H9 (cell line): ENCODE measurements at regions not wholly inside any gene's neighbourhood (a gene's known extent, or its start where the extent isn't known, plus 50 kb on each side); places are given as distances from the start of the nearest gene placed in this dataset.

Experiments
- DNase-seq: peaks from one replicate; pipeline ENCODE4 v3.0.0-alpha.2; 2017
- H2AFZ ChIP-seq: one replicate; pipeline ENCODE4 v1.6.1; 2013; ENCODE audit warnings: mild to moderate bottlenecking, low read length, control low read depth, moderate library complexity
- H2AK5ac ChIP-seq: 2 replicates; pipeline ENCODE4 v1.6.1; 2013; ENCODE audit warnings: low read length, control low read depth, mixed read lengths; ENCODE audit not compliant: insufficient read length
- H2BK120ac ChIP-seq: one replicate; pipeline ENCODE4 v1.6.1; 2013; ENCODE audit warnings: low read depth, mild to moderate bottlenecking, low read length, control low read depth, inconsistent platforms; ENCODE audit not compliant: poor library complexity, severe bottlenecking
- H2BK12ac ChIP-seq: 2 replicates; pipeline ENCODE4 v1.6.1; 2013; ENCODE audit warnings: low read length, control low read depth, mixed read lengths, low read depth; ENCODE audit not compliant: insufficient read length
- H2BK15ac ChIP-seq: 2 replicates; pipeline ENCODE4 v1.6.1; 2013; ENCODE audit warnings: low read depth, low read length, control low read depth
- H2BK20ac ChIP-seq: one replicate; pipeline ENCODE4 v1.6.1; 2013; ENCODE audit warnings: low read depth, mild to moderate bottlenecking, low read length, control low read depth, inconsistent platforms; ENCODE audit not compliant: poor library complexity, severe bottlenecking
- H2BK5ac ChIP-seq: 2 replicates; pipeline ENCODE4 v1.6.1; 2013; ENCODE audit warnings: low read length, control low read depth, mixed read lengths; ENCODE audit not compliant: insufficient read length
- H3K14ac ChIP-seq: 2 replicates; pipeline ENCODE4 v1.6.1; 2013; ENCODE audit warnings: low read length, control low read depth; ENCODE audit not compliant: insufficient read depth
- H3K18ac ChIP-seq: 2 replicates; pipeline ENCODE4 v1.6.1; 2013; ENCODE audit warnings: low read depth, mild to moderate bottlenecking, mixed read lengths, low read length, control low read depth; ENCODE audit not compliant: insufficient read length
- H3K23ac ChIP-seq: 2 replicates; pipeline ENCODE4 v1.6.1; 2013; ENCODE audit warnings: low read length, control low read depth, mixed read lengths, low read depth; ENCODE audit not compliant: insufficient read length
- H3K23me2 ChIP-seq: 2 replicates; pipeline ENCODE4 v1.6.1; 2013; ENCODE audit warnings: low read depth, mild to moderate bottlenecking, mixed read lengths, low read length, control low read depth; ENCODE audit not compliant: insufficient read length, poor library complexity, severe bottlenecking
- H3K27ac ChIP-seq: 2 replicates; pipeline ENCODE4 v1.5.1; 2013; ENCODE audit warnings: low read length, control low read depth, mixed read lengths, low read depth; ENCODE audit not compliant: insufficient read length
- H3K27me3 ChIP-seq: 2 replicates; pipeline ENCODE4 v1.6.1; 2013; ENCODE audit warnings: low read length, control low read depth, inconsistent platforms; ENCODE audit not compliant: insufficient read depth
- H3K4ac ChIP-seq: 2 replicates; pipeline ENCODE4 v1.6.1; 2013; ENCODE audit warnings: low read depth, mild to moderate bottlenecking, control low read depth, inconsistent platforms, low read length, moderate library complexity
- H3K4me1 ChIP-seq: 2 replicates; pipeline ENCODE4 v1.6.1; 2013; ENCODE audit warnings: low read length, control low read depth, inconsistent platforms; ENCODE audit not compliant: insufficient read depth
- H3K4me2 ChIP-seq: 2 replicates; pipeline ENCODE4 v1.6.1; 2013; ENCODE audit warnings: low read length, control low read depth, mixed read lengths; ENCODE audit not compliant: insufficient read length, insufficient read depth
- H3K56ac ChIP-seq: 2 replicates; pipeline ENCODE4 v1.6.1; 2013; ENCODE audit warnings: low read depth, mild to moderate bottlenecking, mixed read lengths, low read length, control low read depth; ENCODE audit not compliant: insufficient read length
- H3K79me1 ChIP-seq: 2 replicates; pipeline ENCODE4 v1.6.1; 2013; ENCODE audit warnings: low read depth, mild to moderate bottlenecking, moderate library complexity, low read length, control low read depth, inconsistent platforms; ENCODE audit not compliant: insufficient read depth, poor library complexity, severe bottlenecking
- H3K79me2 ChIP-seq: 2 replicates; pipeline ENCODE4 v1.6.1; 2013; ENCODE audit warnings: low read length, control low read depth, inconsistent platforms; ENCODE audit not compliant: insufficient read depth
- H3K9ac ChIP-seq: 2 replicates; pipeline ENCODE4 v1.6.1; 2013; ENCODE audit warnings: low read length, control low read depth, mixed read lengths; ENCODE audit not compliant: insufficient read length; ENCODE audit errors: extremely low read depth
- H3K9me3 ChIP-seq: one replicate; pipeline ENCODE4 v1.6.1; 2013; ENCODE audit warnings: low read depth, low read length, inconsistent platforms; ENCODE audit not compliant: control insufficient read depth
- H3T11ph ChIP-seq: one replicate; pipeline ENCODE4 v1.6.1; 2013; ENCODE audit warnings: mild to moderate bottlenecking, low read length, control low read depth, inconsistent platforms
- H4K20me1 ChIP-seq: one replicate; pipeline ENCODE4 v1.6.1; 2013; ENCODE audit not compliant: control insufficient read depth, insufficient read length, insufficient read depth
- H4K5ac ChIP-seq: 2 replicates; pipeline ENCODE4 v1.6.1; 2013; ENCODE audit warnings: low read depth, mild to moderate bottlenecking, mixed read lengths, low read length, control low read depth; ENCODE audit not compliant: insufficient read length
- H4K8ac ChIP-seq: replicated peaks from 2 replicates; pipeline ENCODE4 v1.6.1; 2013; ENCODE audit warnings: low read length, control low read depth, mixed read lengths, low read depth; ENCODE audit not compliant: insufficient read length
- H4K91ac ChIP-seq: 2 replicates; pipeline ENCODE4 v1.6.1; 2013; ENCODE audit warnings: low read depth, mild to moderate bottlenecking, moderate library complexity, mixed read lengths, low read length, control low read depth; ENCODE audit not compliant: insufficient read length
- H3K27ac Mint-ChIP-seq, 3 experiments: 2 replicates in 2 of 3; 3 replicates in 1 of 3; pipeline ENCODE4 v1.8.0; 2020 to 2021; ENCODE audit warnings: mixed read lengths in 3 of 3, mild to moderate bottlenecking in 1 of 3, moderate library complexity in 1 of 3
- H3K27me3 Mint-ChIP-seq: 2 replicates; pipeline ENCODE4 v1.8.0; 2021; ENCODE audit warnings: low read depth, mild to moderate bottlenecking, moderate library complexity, mixed read lengths
- H3K36me3 Mint-ChIP-seq, 3 experiments: 2 replicates in 2 of 3; 3 replicates in 1 of 3; pipeline ENCODE4 v1.8.0; 2020 to 2021; ENCODE audit warnings: low read depth in 3 of 3, mixed read lengths in 3 of 3; ENCODE audit not compliant: insufficient read depth in 1 of 3
- H3K4me1 Mint-ChIP-seq, 2 experiments: 2 replicates each; pipeline ENCODE4 v1.8.0; 2020; ENCODE audit warnings: mixed read lengths in 2 of 2
- H3K4me3 Mint-ChIP-seq, 2 experiments: 2 replicates in 1 of 2; 3 replicates in 1 of 2; pipeline ENCODE4 v1.8.0; 2020 to 2021; ENCODE audit warnings: mild to moderate bottlenecking in 2 of 2, mixed read lengths in 2 of 2, moderate library complexity in 1 of 2
- H3K9me3 Mint-ChIP-seq, 2 experiments: 2 replicates in 1 of 2; 3 replicates in 1 of 2; pipeline ENCODE4 v1.8.0; 2020; ENCODE audit warnings: mild to moderate bottlenecking in 2 of 2, mixed read lengths in 2 of 2, moderate library complexity in 1 of 2
- CTCF ChIP-seq: fragments of 200-600 bp; sonication (generic); conservative IDR thresholded peaks from 3 replicates; pipeline ENCODE4 v1.8.0; 2021; ENCODE audit warnings: antibody characterized with exemption, mild to moderate bottlenecking
- WGBS: extraction: QIAGEN DNeasy Blood & Tissue Kit; methylation state at CpG from one replicate; pipeline ENCODE4 v1.1.7; 2013; ENCODE audit warnings: missing lambda C conversion rate, low lambda C conversion rate, mixed read lengths; ENCODE audit not compliant: insufficient read length; ENCODE audit errors: extremely low coverage; 5-methylcytosine and 5-hydroxymethylcytosine counted together

DNA sequence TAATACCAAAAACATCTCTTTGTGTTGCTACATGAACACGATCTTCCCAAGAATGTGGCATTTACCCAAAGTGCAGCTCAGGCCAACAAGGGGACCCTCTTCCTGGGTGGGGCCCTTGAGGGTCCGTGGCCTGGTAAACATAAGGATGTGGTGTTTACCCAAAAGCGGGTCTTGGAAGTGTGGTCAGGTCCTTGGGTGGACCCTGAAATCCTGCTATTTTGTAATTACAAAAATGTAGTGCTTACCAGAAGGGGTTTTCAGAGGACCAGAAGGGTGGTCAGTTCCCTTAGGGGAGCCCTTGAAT is 87.8 kb upstream of the PRDM11 start:
- H3K4me1 ChIP-seq: no peaks in the 10 kb centered on the region; the same call in 1 of the 2 replicates
- no peak overlapping the region for H3K4me2 ChIP-seq
- no peak overlapping the region for H3K27ac ChIP-seq
- no peak for TF ChIP-seq CTCF
- no peak overlapping the region for H2BK120ac ChIP-seq
- peaks cover 2 to 7% (median 3%) of the 10 kb centered on the region in 3 experiments; a peak in 3 of 7 replicates for H3K36me3 Mint-ChIP-seq
- H3K79me2 ChIP-seq: no peaks in the 10 kb centered on the region
- no peaks in the 10 kb centered on the region for H3K27me3 ChIP-seq
- H2AFZ ChIP-seq: no peak overlapping the region
- no peak overlapping the region for H3K4me3 Mint-ChIP-seq
- no peak overlapping the region for H4K5ac ChIP-seq
- H4K20me1 ChIP-seq: no peaks in the 10 kb centered on the region
- H3T11ph ChIP-seq: no peak overlapping the region
- H3K18ac ChIP-seq: no peak overlapping the region
- no peak overlapping the region for H2BK15ac ChIP-seq
- H3K4me1 Mint-ChIP-seq: peaks cover 27 to 42% of the 10 kb centered on the region in 2 experiments
- H3K27me3 Mint-ChIP-seq: no peaks in the 10 kb centered on the region; the same call in none of the 2 replicates
- no peak overlapping the region for H2BK12ac ChIP-seq
- no peak overlapping the region for H3K27ac Mint-ChIP-seq
- H2BK5ac ChIP-seq: no peak overlapping the region
- no peak overlapping the region for H2AK5ac ChIP-seq
- DNase-seq: no peak
- H3K9ac ChIP-seq: no peak overlapping the region
- no peak overlapping the region for H3K4ac ChIP-seq
- H3K9me3 ChIP-seq: no peaks in the 10 kb centered on the region
- H3K56ac ChIP-seq: no peak overlapping the region
- peaks cover 5 to 6% of the 10 kb centered on the region in 2 experiments for H3K9me3 Mint-ChIP-seq
- no CpG with 5 or more reads among the region's 3 CpGs for WGBS
- no peaks in the 10 kb centered on the region for H3K79me1 ChIP-seq
- no peak overlapping the region for H3K14ac ChIP-seq
- H4K8ac ChIP-seq: no peak overlapping the region
- H3K23me2 ChIP-seq: no peaks in the 10 kb centered on the region
- no peak overlapping the region for H2BK20ac ChIP-seq
- H3K23ac ChIP-seq: no peak overlapping the region
- H4K91ac ChIP-seq: no peak overlapping the region
